ENCODE measurements at regions not wholly inside any gene's neighbourhood (a gene's known extent, or its start where the extent isn't known, plus 50 kb on each side); places are given as distances from the start of the nearest gene placed in this dataset.

GRCh38 chr6:16006681-16007080, 122.2 kb upstream of the MYLIP start:
- WGBS, result 89% methylated on average over 3 of the region's 3 CpGs
- intact Hi-C loops (cut with DNase I), result no loop called here

GRCh38 chr6:16004934-16005679, 123.8 kb upstream of the MYLIP start:
- no peaks in the 10 kb centered on the region for H3K4me1 ChIP-seq (replicated peaks)
- DNase-seq (ENCODE audit: low spot score), result no peak
- H3K36me3 ChIP-seq, result no peaks in the 10 kb centered on the region
- H3K27me3 ChIP-seq (replicated peaks; ENCODE audit: insufficient read depth), result no peaks in the 10 kb centered on the region
- whole genome bisulfite sequencing, result 77% methylated on average over 5 of the region's 5 CpGs
- no peak for TF ChIP-seq POLR2AphosphoS5 (IDR thresholded peaks at IDR 0.05)
- no peak for TF ChIP-seq POLR2A (IDR thresholded peaks at IDR 0.05)
- TF ChIP-seq CTCF (IDR thresholded peaks at IDR 0.05), result no peak
- intact Hi-C loops (cut with DNase I), result no loop called here
- H3K9me3 ChIP-seq, result no peaks in the 10 kb centered on the region
- H3K27ac ChIP-seq, result no peak overlapping the region
- no peak overlapping the region for H3K4me3 ChIP-seq

More at GRCh38 chr6:16006681-16007080, 122.2 kb upstream of the MYLIP start:
- no peaks in the 10 kb centered on the region for H3K27me3 ChIP-seq (replicated peaks; ENCODE audit: insufficient read depth)
- DNase-seq (ENCODE audit: low spot score), result no peak
- no peaks in the 10 kb centered on the region for H3K36me3 ChIP-seq
- H3K4me3 ChIP-seq, result no peak overlapping the region
- H3K4me1 ChIP-seq (replicated peaks), result no peaks in the 10 kb centered on the region
- H3K9me3 ChIP-seq, result no peaks in the 10 kb centered on the region
- TF ChIP-seq POLR2A (IDR thresholded peaks at IDR 0.05) (no peak), CTCF (IDR thresholded peaks at IDR 0.05) (no peak), POLR2AphosphoS5 (IDR thresholded peaks at IDR 0.05) (no peak)
- H3K27ac ChIP-seq, result no peak overlapping the region

GRCh38 chr6:16003197-16003491, 125.7 kb upstream of the MYLIP start:
- TF ChIP-seq POLR2AphosphoS5 (IDR thresholded peaks at IDR 0.05) (no peak), POLR2A (IDR thresholded peaks at IDR 0.05) (no peak), CTCF (IDR thresholded peaks at IDR 0.05) (no peak)
- 84% methylated on average over 2 of the region's 2 CpGs for WGBS
- intact Hi-C loops (cut with DNase I), result no loop called here

GRCh38 chr6:16002332-16003196, 126.3 kb upstream of the MYLIP start:
- no peak for DNase-seq (ENCODE audit: low spot score)
- intact Hi-C loops (cut with DNase I), result no loop called here
- Histone ChIP-seq H3K9me3 (no peaks in the 10 kb centered on the region), H3K4me1 (replicated peaks) (no peaks in the 10 kb centered on the region), H3K36me3 (no peaks in the 10 kb centered on the region), H3K27ac (no peak overlapping the region), H3K4me3 (no peak overlapping the region), H3K27me3 (replicated peaks; ENCODE audit: insufficient read depth) (no peaks in the 10 kb centered on the region)
- WGBS, result 95% methylated on average over 14 of the region's 14 CpGs
- TF ChIP-seq POLR2AphosphoS5 (IDR thresholded peaks at IDR 0.05) (no peak), CTCF (IDR thresholded peaks at IDR 0.05) (no peak), POLR2A (IDR thresholded peaks at IDR 0.05) (no peak)

More at GRCh38 chr6:16003197-16003491, 125.7 kb upstream of the MYLIP start:
- H3K36me3 ChIP-seq, result no peaks in the 10 kb centered on the region
- no peaks in the 10 kb centered on the region for H3K27me3 ChIP-seq (replicated peaks; ENCODE audit: insufficient read depth)
- DNase-seq (ENCODE audit: low spot score), result no peak
- H3K4me1 ChIP-seq (replicated peaks), result no peaks in the 10 kb centered on the region
- no peak overlapping the region for H3K4me3 ChIP-seq
- H3K27ac ChIP-seq, result no peak overlapping the region
- no peaks in the 10 kb centered on the region for H3K9me3 ChIP-seq

Data from prostate gland (tissue), 2 donors.